SKM-1 treated with dmso at 0.1 percent for 144 hours (cell line): ENCODE measurements at regions not wholly inside any gene's neighbourhood (a gene's known extent, or its start where the extent isn't known, plus 50 kb on each side); places are given as distances from the start of the nearest gene placed in this dataset.
"Not testable (repeated sequence)": the region's sequence is repeated elsewhere in the genome, so short reads cannot be mapped to it uniquely, and the experiment has no call there.

Source experiments
- DNase-seq: peaks from one replicate; lab custom pipeline; 2025; ENCODE audit not compliant: unreplicated experiment; lab: John Stamatoyannopoulos, UW

DNA sequence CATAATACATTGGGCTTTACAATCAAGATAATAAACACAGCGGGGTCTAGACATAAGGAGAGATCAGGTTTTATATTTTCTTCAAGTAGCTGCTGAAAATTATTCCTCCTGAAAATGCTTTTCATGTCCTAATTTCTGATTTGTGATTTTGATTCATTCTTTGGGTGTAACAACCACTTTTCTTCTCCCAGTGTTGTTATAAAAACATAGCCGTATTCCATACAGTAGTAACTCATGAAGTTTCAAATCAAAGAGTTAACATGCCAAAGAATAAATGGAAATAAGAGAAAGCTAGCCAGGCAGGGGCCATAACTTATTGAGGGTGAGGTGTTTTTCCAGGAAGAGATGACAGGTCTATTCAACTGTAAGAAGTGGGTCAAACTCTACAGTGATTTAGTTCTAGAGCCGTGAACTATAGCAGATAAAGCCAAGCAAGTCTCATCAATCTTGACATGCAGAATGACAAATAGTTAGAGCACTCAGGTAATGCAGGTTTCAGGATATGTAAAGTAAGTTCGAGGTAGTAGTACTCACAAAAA is 934.4 kb upstream of the SLITRK1 start:
- no peak for DNase-seq

- DNase-seq, result no peak
These were observed 930.5 kb upstream of the SLITRK1 start for GRCh38 chr13:84812789-84813188.

DNA sequence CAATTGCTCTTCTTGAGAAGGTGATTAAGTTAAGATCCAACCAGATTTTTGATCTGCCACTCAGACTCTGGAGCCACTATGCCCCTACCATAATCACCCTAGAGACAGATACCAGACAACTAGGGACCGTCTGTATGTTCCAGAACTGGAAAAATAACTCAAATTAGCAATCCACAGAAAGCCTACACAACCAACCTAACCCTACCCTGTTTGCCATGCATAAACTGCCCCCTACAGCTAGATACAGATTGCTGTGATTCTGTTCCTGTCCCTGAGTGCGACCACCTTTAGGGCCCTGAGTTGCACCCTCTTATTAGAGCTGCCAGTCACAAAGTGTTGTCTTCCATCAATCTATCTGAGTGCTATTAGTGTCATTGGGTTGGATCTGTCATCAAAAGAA is 929.8 kb upstream of the SLITRK1 start:
- DNase-seq, result no peak

GRCh38 chr13:84810781-84811180 is 928.5 kb upstream of the SLITRK1 start:
- DNase-seq, result no peak

- DNase-seq, result no peak
These were observed 919.8 kb upstream of the SLITRK1 start for GRCh38 chr13:84802073-84802472.

GRCh38 chr13:84784443-84785153 is 902.3 kb upstream of the SLITRK1 start:
- DNase-seq, result no peak

DNA sequence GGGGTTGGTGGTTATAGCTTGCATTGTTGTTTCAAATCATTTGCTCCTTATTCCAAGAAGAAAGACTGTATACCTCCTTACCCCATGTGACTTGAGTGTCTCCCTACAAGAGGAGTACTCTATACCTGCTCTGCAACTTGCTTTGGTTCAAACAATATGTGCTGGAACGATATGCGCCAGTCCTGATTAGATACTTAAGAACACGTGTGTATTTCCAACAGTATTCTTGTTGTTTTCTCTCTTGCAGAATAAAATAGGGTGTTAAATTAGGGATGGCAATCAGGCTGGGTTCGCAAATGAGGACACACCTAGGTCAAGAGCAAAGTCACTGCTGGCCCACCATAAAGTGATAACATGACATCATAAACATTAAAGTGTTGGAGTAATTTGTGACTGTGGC is 895.0 kb upstream of the SLITRK1 start:
- DNase-seq, result no peak

GRCh38 chr13:84776593-84776992 is 894.3 kb upstream of the SLITRK1 start:
- DNase-seq, result no peak

GRCh38 chr13:84775920-84776319 is 893.6 kb upstream of the SLITRK1 start:
- not testable (repeated sequence) for DNase-seq

DNA sequence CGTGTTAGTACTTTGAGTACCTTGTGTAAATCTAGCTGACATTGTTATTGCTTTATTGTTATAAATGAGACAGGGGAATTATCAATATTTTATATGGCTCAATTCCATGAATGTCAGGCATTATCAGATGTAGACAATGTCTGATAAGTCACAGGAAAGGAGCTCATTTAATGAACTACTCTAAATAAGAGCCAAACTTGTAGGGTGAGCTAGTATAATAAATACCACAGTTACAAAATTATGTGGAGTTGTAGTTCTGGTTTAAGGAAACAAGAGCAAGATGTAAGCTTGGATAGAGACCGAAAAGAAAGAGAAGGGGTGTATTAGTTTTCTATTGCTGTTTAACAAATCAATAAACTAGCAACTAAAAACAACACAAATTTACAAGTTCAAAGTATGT is 891.8 kb upstream of the SLITRK1 start:
- no peak for DNase-seq

GRCh38 chr13:84760956-84761355 is 878.7 kb upstream of the SLITRK1 start:
- no peak for DNase-seq

- no peak for DNase-seq
These were observed 866.9 kb upstream of the SLITRK1 start for GRCh38 chr13:84749126-84749525.

GRCh38 chr13:84745051-84745551 is 862.8 kb upstream of the SLITRK1 start:
- no peak for DNase-seq

- DNase-seq, result no peak
These were observed 861.9 kb upstream of the SLITRK1 start for GRCh38 chr13:84744203-84744602.

DNA sequence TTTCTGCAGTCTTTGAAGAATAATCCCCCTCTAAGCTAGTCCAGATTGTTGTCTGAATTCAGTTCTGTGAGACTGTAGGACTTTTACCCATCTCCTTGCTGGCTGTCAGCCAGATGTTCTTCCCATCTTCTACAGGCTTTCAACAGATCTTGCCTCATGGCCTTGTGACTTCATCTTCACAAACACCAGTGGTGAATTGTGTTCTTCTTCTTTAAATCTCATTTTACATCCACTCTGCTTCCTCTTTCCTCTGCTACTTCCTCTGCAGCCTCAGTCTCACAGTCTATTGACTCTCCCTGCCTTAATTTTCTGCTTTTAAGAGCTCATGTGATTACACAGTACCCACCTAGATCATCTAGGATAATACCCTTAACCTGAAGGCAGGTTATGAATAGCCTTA is 859.0 kb upstream of the SLITRK1 start:
- peak; percentile 78 for DNase-seq

GRCh38 chr13:84739021-84739420 is 856.7 kb upstream of the SLITRK1 start:
- DNase-seq, result no peak

DNA sequence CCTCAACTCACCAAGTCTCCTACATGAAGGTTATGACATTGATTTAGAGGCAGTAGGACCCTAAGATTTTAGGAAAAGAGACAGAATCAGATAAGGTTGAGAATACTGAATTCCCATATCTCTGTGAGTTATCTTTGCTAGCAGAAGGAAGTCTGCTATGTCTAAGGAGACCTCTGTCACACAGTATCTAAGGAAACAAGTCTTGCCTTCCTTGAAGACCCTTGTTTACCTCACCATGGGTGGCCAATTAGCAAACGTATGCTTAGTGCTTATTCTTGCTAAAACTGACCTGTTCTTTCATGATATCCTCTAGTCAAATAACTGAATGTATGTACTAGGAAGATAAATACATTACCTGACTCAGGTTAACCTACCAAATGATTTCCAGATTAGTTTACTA is 855.4 kb upstream of the SLITRK1 start:
- no peak for DNase-seq

DNA sequence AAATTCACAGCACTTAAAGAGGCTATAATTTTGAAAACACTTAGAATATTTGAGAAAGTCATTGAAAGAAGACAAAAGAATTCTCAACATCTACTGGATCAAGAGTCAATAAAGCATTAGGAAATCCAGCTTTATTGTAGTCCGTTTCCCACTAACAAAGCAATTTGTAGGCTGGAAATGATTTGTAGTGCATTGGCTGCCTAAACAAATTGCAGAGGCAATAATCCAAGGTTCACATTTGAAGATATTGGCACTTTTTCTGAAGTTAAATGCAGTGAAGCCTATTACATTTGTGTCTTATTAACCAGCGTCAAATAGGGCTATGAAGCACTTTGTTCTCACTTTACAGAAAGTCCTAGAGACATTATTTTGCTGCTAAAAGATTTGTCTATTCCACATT is 848.1 kb upstream of the SLITRK1 start:
- DNase-seq, result no peak

GRCh38 chr13:84705982-84706710 is 823.9 kb upstream of the SLITRK1 start:
- peak; percentile 19 for DNase-seq

- DNase-seq, result no peak
These were observed 819.9 kb upstream of the SLITRK1 start for GRCh38 chr13:84702174-84702573.

GRCh38 chr13:84697591-84697990 is 815.3 kb upstream of the SLITRK1 start:
- not testable (repeated sequence) for DNase-seq

DNA sequence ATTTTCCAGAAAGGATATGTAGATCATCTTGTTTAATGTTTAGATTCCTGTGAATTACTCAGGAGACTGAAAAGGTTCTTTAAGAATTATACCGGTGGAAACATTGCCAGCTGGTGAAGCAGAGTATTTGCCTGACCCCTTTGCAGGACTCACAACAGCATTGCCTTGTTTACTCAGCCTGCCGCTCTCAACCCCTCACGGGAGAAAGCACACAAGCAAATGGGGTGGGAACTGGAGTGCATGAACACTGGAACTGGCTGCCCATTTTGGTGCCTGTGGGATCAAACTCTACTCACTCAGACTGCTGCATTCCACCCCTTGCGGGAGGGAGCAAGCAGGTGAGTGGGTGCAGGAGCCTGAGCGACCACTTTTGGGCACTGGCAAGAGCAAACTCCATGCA is 804.7 kb upstream of the SLITRK1 start:
- no peak for DNase-seq
